ENCODE measurements at regions not wholly inside any gene's neighbourhood (a gene's known extent, or its start where the extent isn't known, plus 50 kb on each side); places are given as distances from the start of the nearest gene placed in this dataset.

- Histone ChIP-seq H3K9ac (ENCODE audit: low read depth in 1 of 2, low read length in 2 of 2) (no peak overlapping the region), H3K4me3 (ENCODE audit: low read depth in 1 of 3, low read length in 3 of 3) (no peak overlapping the region), H3K27ac (ENCODE audit: low read depth in 1 of 2, low read length in 2 of 2) (no peak overlapping the region), H3K36me3 (ENCODE audit: control insufficient read depth in 4 of 4, insufficient read depth in 3 of 4, low read depth in 1 of 4, low read length in 3 of 4) (no peaks in the 10 kb centered on the region), H3K9me3 (ENCODE audit: control insufficient read depth in 4 of 4, low read length in 3 of 4) (no peaks in the 10 kb centered on the region), H3K27me3 (ENCODE audit: control insufficient read depth in 4 of 4, insufficient read depth in 4 of 4, low read length in 3 of 4) (no peaks in the 10 kb centered on the region), H3K4me1 (ENCODE audit: control insufficient read depth in 4 of 4, insufficient read depth in 4 of 4, low read length in 3 of 4) (no peaks in the 10 kb centered on the region)
- no peak for DNase-seq (ENCODE audit: low spot score)
- no peak for TF ChIP-seq ATF3 (IDR thresholded peaks at IDR 0.05)
- TF ChIP-seq SP1 (IDR thresholded peaks at IDR 0.05): no peak
- no peak for TF ChIP-seq YY1 (IDR thresholded peaks at IDR 0.05)
- TF ChIP-seq RAD21 (IDR thresholded peaks at IDR 0.05): no peak
- TF ChIP-seq EGR1 (IDR thresholded peaks at IDR 0.05; ENCODE audit: low read depth in 2 of 2): no peak
- TF ChIP-seq FOXA2 (IDR thresholded peaks at IDR 0.05): no peak
- no peak for TF ChIP-seq FOXA1 (IDR thresholded peaks at IDR 0.05)
- TF ChIP-seq NR2F2 (IDR thresholded peaks at IDR 0.05): no peak
- TF ChIP-seq JUND (IDR thresholded peaks at IDR 0.05): no peak
- TF ChIP-seq ZBTB33 (IDR thresholded peaks at IDR 0.05): no peak
- no peak for TF ChIP-seq REST (IDR thresholded peaks at IDR 0.05)
- TF ChIP-seq HNF4A (conservative IDR thresholded peaks at IDR 0.05): no peak
- TF ChIP-seq CTCF (IDR thresholded peaks at IDR 0.05; ENCODE audit: low read depth, low read length, missing input control): no peak
- TF ChIP-seq HNF4G (IDR thresholded peaks at IDR 0.05): no peak
- no peak for TF ChIP-seq GABPA (IDR thresholded peaks at IDR 0.05 in 1 of 2, conservative IDR thresholded peaks at IDR 0.05 in 1 of 2)
- WGBS: 28% methylated on average over 4 of the region's 4 CpGs
Observed at GRCh38 chr9:85178474-85178873, 508.9 kb downstream of the NTRK2 start.

GRCh38 chr9:85173967-85174366 is 504.4 kb downstream of the NTRK2 start:
- Histone ChIP-seq H3K27ac (ENCODE audit: low read depth in 1 of 2, low read length in 2 of 2) (no peak overlapping the region), H3K4me1 (ENCODE audit: control insufficient read depth in 4 of 4, insufficient read depth in 4 of 4, low read length in 3 of 4) (no peaks in the 10 kb centered on the region), H3K9me3 (ENCODE audit: control insufficient read depth in 4 of 4, low read length in 3 of 4) (peaks cover 0 to 7% (median under 1%) of the 10 kb centered on the region in 4 donors), H3K9ac (ENCODE audit: low read depth in 1 of 2, low read length in 2 of 2) (no peak overlapping the region), H3K36me3 (ENCODE audit: control insufficient read depth in 4 of 4, insufficient read depth in 3 of 4, low read depth in 1 of 4, low read length in 3 of 4) (no peaks in the 10 kb centered on the region), H3K27me3 (ENCODE audit: control insufficient read depth in 4 of 4, insufficient read depth in 4 of 4, low read length in 3 of 4) (no peaks in the 10 kb centered on the region), H3K4me3 (ENCODE audit: low read depth in 1 of 3, low read length in 3 of 3) (no peak overlapping the region)
- 51% methylated on average over 1 of the region's 1 CpG for WGBS
- no peak for DNase-seq (ENCODE audit: low spot score)
- TF ChIP-seq NR2F2 (IDR thresholded peaks at IDR 0.05) (no peak), FOXA2 (IDR thresholded peaks at IDR 0.05) (no peak), FOXA1 (IDR thresholded peaks at IDR 0.05) (no peak), TAF1 (conservative IDR thresholded peaks at IDR 0.05) (no peak), RAD21 (IDR thresholded peaks at IDR 0.05) (no peak), CTCF (IDR thresholded peaks at IDR 0.05; ENCODE audit: low read depth, low read length, missing input control) (no peak), SP1 (IDR thresholded peaks at IDR 0.05) (no peak), GABPA (IDR thresholded peaks at IDR 0.05 in 1 of 2, conservative IDR thresholded peaks at IDR 0.05 in 1 of 2) (no peak), REST (IDR thresholded peaks at IDR 0.05) (no peak), ATF3 (IDR thresholded peaks at IDR 0.05) (no peak), HNF4G (IDR thresholded peaks at IDR 0.05) (no peak), HNF4A (conservative IDR thresholded peaks at IDR 0.05) (no peak)
